ENCODE measurements at regions not wholly inside any gene's neighbourhood (a gene's known extent, or its start where the extent isn't known, plus 50 kb on each side); places are given as distances from the start of the nearest gene placed in this dataset.

DNA sequence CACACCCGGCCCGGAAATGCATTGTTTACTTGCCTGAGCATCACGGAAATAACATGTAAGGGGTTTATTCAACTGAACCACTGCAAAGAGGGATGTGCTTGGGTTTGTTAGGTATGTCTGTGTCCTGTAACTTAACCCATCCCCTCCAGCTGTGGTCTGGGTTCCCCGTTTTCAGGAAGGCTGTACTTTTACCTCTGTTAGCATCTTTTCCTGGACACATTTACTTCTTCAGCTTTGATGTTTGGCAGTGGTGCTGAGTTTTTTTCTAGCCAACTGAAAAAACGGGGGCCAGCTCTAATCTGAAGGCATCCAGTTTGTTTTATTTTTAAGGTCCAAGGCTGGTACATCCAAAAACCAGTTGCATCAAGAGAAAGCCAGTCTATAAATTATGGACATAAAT, 561.8 kb downstream of the BNC2 start:
- intact Hi-C loops (cut with DNase I): no loop called here
- peak in 1 of 7 donors; percentile 28 for DNase-seq
- TF ChIP-seq, protein P1, sequence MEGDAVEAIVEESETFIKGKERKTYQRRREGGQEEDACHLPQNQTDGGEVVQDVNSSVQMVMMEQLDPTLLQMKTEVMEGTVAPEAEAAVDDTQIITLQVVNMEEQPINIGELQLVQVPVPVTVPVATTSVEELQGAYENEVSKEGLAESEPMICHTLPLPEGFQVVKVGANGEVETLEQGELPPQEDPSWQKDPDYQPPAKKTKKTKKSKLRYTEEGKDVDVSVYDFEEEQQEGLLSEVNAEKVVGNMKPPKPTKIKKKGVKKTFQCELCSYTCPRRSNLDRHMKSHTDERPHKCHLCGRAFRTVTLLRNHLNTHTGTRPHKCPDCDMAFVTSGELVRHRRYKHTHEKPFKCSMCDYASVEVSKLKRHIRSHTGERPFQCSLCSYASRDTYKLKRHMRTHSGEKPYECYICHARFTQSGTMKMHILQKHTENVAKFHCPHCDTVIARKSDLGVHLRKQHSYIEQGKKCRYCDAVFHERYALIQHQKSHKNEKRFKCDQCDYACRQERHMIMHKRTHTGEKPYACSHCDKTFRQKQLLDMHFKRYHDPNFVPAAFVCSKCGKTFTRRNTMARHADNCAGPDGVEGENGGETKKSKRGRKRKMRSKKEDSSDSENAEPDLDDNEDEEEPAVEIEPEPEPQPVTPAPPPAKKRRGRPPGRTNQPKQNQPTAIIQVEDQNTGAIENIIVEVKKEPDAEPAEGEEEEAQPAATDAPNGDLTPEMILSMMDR (IDR thresholded peaks at IDR 0.05): no peak
- TF ChIP-seq POLR2A (IDR thresholded peaks at IDR 0.05): no peak
- Histone ChIP-seq H3K27me3 (no peaks in the 10 kb centered on the region), H3K4me1 (replicated peaks in 1 of 2) (peaks cover 0 to 4% of the 10 kb centered on the region in 2 donors), H3K36me3 (replicated peaks in 1 of 2) (no peaks in the 10 kb centered on the region), H3K27ac (no peak overlapping the region), H3K4me3 (no peak overlapping the region), H3K9me3 (replicated peaks in 1 of 3) (no peaks in the 10 kb centered on the region)
- 63 to 73% (median 68%) methylated on average over 4 to 5 of the region's 5 CpGs for WGBS, 4 donors

DNA sequence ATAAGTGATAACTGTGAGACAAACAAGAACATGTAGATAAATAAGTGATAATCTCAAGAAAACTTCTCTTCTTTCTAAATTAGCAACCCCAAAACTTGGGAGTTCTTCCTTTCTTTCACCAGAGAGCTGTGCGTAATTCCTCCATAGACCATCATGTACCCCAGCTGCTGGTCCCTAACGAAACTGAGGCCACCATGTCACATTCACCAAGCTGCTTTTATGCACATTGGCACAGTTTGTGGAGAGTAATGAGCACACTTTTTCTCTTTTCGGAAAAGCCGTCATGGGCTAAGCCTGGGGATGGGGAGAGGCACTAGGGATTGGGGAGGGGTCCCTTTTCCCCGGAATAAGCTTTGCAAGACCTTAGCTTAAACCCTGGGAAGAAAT, 561.4 kb downstream of the BNC2 start:
- Histone ChIP-seq H3K27me3 (no peaks in the 10 kb centered on the region), H3K4me3 (no peak overlapping the region), H3K27ac (no peak overlapping the region), H3K4me1 (replicated peaks in 1 of 2) (peaks cover 0 to 4% of the 10 kb centered on the region in 2 donors), H3K36me3 (replicated peaks in 1 of 2) (no peaks in the 10 kb centered on the region), H3K9me3 (replicated peaks in 1 of 3) (no peaks in the 10 kb centered on the region)
- TF ChIP-seq POLR2A (IDR thresholded peaks at IDR 0.05): no peak
- TF ChIP-seq, protein P1 (IDR thresholded peaks at IDR 0.05): no peak
- WGBS, 4 donors: 69 to 82% (median 74%) methylated on average over 5 of the region's 5 CpGs
- DNase-seq: peak in 1 of 7 donors; percentile 13
- intact Hi-C loops (cut with DNase I): no loop called here

DNA sequence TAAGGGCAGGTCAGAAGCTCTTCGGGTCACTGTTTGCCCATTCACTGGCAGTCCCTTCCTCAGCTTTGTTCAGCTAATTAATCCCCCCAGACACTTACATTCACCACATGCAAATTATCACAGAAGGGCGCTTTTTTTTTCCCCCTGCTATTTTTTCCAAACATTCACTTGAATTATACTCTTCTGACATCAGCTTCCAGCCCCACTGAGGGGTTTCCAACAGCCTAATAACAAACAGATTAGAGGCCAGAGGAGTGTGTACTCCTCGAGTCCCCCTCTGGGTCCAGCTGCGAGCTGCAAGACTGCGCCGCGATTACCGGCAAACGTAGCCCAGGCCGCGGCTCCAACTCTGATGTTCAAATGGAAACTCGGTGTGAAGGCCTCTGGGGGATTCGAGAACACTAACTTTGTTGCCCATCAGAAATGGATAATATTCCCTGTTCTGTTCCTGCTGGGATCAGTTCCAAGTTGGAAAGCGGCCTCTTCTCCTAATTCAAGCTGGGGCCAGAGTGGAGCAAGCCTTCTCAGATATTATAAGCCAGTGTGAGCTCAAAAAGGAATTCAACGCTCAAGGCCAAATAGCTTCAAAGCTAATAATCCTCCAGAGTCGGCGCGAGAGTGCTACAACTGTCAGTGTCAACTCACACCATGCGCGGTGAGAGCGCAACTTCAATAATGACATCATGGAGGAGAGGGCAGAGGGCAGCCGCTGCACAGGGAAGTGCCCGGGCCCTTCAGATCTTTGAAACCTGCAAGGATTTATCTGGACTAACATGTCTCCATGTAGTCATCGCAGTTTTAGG, 560.8 kb downstream of the BNC2 start:
- H3K9me3 ChIP-seq (replicated peaks in 1 of 3): no peaks in the 10 kb centered on the region
- intact Hi-C loops (cut with DNase I): no loop called here
- 69 to 77% (median 73%) methylated on average over 18 to 24 of the region's 24 CpGs for WGBS, 4 donors
- TF ChIP-seq POLR2A (IDR thresholded peaks at IDR 0.05): no peak
- TF ChIP-seq, protein P1 (IDR thresholded peaks at IDR 0.05): no peak
- H3K27ac ChIP-seq: no peak overlapping the region
- no peak overlapping the region for H3K4me3 ChIP-seq
- DNase-seq: peak in 2 of 7 donors; percentile 9 to 54
- no peaks in the 10 kb centered on the region for H3K27me3 ChIP-seq
- no peaks in the 10 kb centered on the region for H3K36me3 ChIP-seq (replicated peaks in 1 of 2)
- peaks cover 0 to 4% of the 10 kb centered on the region in 2 donors for H3K4me1 ChIP-seq (replicated peaks in 1 of 2)

DNA sequence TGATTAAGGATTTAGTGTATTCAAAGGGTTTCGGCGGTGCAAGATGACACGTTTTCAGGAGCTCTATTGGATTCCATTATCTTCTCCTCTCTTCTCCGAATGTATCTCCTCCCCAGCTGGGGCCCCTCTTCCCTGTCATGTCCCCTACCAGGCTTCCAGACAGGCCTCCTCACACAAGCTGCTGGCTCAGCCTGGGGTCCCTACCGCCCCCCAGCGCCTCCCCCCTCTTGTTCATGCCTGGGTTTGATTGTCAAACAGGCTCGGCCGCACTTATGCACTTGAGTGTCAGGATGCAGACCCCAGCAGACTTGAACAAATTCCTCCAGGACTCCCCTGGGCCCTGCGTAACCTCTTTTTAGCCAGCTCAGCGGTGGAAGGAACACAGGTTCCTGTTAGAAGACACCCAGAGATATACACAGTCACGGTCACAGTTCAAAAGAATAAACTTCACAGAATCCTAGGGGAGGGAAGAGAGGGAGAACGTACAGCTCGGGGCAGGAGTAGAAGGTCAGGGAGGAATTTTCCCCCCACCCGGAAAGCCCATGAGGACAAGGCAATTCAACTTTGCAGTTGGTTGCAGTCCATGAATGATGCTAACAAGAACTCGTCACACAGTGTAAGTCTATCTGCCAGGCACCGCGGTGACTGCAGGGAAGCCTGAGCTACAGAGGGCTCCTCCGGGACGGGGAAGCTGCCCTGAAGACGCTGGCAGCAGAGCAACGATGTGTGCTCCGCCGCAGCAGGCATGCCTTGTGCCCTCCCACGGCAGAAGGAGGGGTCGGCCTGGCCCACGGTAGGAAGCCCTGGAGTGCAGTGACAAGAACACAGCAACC, 560.0 kb downstream of the BNC2 start:
- no peaks in the 10 kb centered on the region for H3K9me3 ChIP-seq (replicated peaks in 1 of 3)
- TF ChIP-seq, protein P1 (IDR thresholded peaks at IDR 0.05): no peak
- TF ChIP-seq POLR2A (IDR thresholded peaks at IDR 0.05): no peak
- H3K36me3 ChIP-seq (replicated peaks in 1 of 2): no peaks in the 10 kb centered on the region
- H3K4me3 ChIP-seq: no peak overlapping the region
- H3K27ac ChIP-seq: no peak overlapping the region
- intact Hi-C loops (cut with DNase I): no loop called here
- no peaks in the 10 kb centered on the region for H3K27me3 ChIP-seq
- H3K4me1 ChIP-seq (replicated peaks in 1 of 2): peaks cover 0 to 4% of the 10 kb centered on the region in 2 donors
- peak in 1 of 7 donors; percentile 25 for DNase-seq
- 69 to 82% (median 73%) methylated on average over 17 to 26 of the region's 26 CpGs for WGBS, 4 donors

Measured in adrenal gland (tissue), 9 donors.